Ishikawa (cell line): ENCODE measurements at regions not wholly inside any gene's neighbourhood (a gene's known extent, or its start where the extent isn't known, plus 50 kb on each side); places are given as distances from the start of the nearest gene placed in this dataset.

Source experiments
- CEBPB ChIP-seq: IDR thresholded peaks from 2 replicates; pipeline ENCODE4 v1.6.1; 2012
- CREB1 ChIP-seq: IDR thresholded peaks from 2 replicates; pipeline ENCODE4 v1.6.1; 2012; ENCODE audit warnings: low read depth
- EP300 ChIP-seq: IDR thresholded peaks from 2 replicates; pipeline ENCODE4 v1.6.1; 2012; ENCODE audit warnings: borderline replicate concordance
- FOXM1 ChIP-seq: IDR thresholded peaks from 2 replicates; pipeline ENCODE4 v1.6.1; 2012; ENCODE audit warnings: low read depth, borderline replicate concordance
- NFIC ChIP-seq: IDR thresholded peaks from 2 replicates; pipeline ENCODE4 v1.6.1; 2012
- RAD21 ChIP-seq: IDR thresholded peaks from 2 replicates; pipeline ENCODE4 v1.6.1; 2012; ENCODE audit warnings: low read depth
- TAF1 ChIP-seq: IDR thresholded peaks from 2 replicates; pipeline ENCODE4 v1.6.1; 2012; ENCODE audit warnings: low read depth, mild to moderate bottlenecking
- TCF12 ChIP-seq: IDR thresholded peaks from 2 replicates; pipeline ENCODE4 v1.6.1; 2012; ENCODE audit warnings: low read depth
- TEAD4 ChIP-seq: IDR thresholded peaks from 2 replicates; pipeline ENCODE4 v1.6.1; 2012
- YY1 ChIP-seq: IDR thresholded peaks from 2 replicates; pipeline ENCODE4 v1.6.1; 2012; ENCODE audit warnings: low read depth
- ZBTB7A ChIP-seq: IDR thresholded peaks from 2 replicates; pipeline ENCODE4 v1.6.1; 2012; ENCODE audit warnings: low read depth
- TF ChIP-seq, protein P1 (sequence below): IDR thresholded peaks from 2 replicates; pipeline ENCODE4 v1.6.1; 2012; ENCODE audit warnings: low read depth, mild to moderate bottlenecking
- TF ChIP-seq, protein P2 (sequence below): IDR thresholded peaks from 2 replicates; pipeline ENCODE4 v1.6.1; 2012

DNA sequence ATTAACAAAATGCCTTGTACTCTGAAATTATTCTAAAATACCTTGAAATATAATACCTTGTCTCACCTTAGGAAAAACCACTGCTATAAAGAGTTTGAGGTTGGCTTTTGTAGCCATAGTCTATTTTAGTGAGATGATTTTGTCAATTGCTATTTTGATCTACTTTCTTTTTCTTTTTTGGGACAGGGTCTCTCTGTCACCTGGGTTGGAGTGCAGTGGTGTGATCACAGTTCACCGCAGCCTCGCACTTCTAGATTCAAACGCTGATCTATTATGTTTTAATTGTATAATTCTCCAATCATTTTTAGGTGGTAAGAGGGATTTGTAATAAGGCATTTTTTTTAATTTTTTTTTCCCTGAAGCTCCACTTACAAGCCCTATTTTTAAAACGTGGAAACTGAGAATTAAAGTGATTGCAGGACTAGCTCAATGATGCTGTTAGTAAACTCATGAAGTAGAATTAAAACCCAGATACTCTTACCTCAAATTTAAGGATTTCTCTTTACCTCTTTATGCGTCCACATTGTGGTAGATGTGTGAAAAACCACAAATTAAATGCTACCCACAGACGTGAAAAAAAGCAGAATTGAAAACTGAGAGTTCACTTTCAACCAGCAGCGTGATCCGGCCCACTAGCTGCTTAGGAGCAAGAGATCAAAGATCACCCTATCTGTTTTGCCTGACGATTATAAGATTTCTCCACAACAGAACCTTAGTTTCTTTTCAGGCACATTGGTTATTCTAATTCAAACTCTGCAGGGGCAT lies 384.2 kb downstream of the CGGBP1 start:
- TF ChIP-seq, protein P1, sequence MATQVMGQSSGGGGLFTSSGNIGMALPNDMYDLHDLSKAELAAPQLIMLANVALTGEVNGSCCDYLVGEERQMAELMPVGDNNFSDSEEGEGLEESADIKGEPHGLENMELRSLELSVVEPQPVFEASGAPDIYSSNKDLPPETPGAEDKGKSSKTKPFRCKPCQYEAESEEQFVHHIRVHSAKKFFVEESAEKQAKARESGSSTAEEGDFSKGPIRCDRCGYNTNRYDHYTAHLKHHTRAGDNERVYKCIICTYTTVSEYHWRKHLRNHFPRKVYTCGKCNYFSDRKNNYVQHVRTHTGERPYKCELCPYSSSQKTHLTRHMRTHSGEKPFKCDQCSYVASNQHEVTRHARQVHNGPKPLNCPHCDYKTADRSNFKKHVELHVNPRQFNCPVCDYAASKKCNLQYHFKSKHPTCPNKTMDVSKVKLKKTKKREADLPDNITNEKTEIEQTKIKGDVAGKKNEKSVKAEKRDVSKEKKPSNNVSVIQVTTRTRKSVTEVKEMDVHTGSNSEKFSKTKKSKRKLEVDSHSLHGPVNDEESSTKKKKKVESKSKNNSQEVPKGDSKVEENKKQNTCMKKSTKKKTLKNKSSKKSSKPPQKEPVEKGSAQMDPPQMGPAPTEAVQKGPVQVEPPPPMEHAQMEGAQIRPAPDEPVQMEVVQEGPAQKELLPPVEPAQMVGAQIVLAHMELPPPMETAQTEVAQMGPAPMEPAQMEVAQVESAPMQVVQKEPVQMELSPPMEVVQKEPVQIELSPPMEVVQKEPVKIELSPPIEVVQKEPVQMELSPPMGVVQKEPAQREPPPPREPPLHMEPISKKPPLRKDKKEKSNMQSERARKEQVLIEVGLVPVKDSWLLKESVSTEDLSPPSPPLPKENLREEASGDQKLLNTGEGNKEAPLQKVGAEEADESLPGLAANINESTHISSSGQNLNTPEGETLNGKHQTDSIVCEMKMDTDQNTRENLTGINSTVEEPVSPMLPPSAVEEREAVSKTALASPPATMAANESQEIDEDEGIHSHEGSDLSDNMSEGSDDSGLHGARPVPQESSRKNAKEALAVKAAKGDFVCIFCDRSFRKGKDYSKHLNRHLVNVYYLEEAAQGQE = no peak
- TF ChIP-seq TAF1 (no peak), CREB1 (no peak), TEAD4 (no peak), RAD21 (no peak), NFIC (no peak), ZBTB7A (no peak), TCF12 (no peak), CEBPB (no peak), EP300 (no peak), YY1 (no peak), FOXM1 (no peak)
- TF ChIP-seq, protein P2, sequence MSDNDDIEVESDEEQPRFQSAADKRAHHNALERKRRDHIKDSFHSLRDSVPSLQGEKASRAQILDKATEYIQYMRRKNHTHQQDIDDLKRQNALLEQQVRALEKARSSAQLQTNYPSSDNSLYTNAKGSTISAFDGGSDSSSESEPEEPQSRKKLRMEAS = no peak
